Embryonic facial prominence (tissue), 1 donor: ENCODE measurements at regions not wholly inside any gene's neighbourhood (a gene's known extent, or its start where the extent isn't known, plus 50 kb on each side); places are given as distances from the start of the nearest gene placed in this dataset.

Experiments
- DNase-seq: peaks from one replicate; pipeline ENCODE4 v3.0.0-alpha.2; 2016; ENCODE audit errors: extremely low spot score

- DNase-seq = no peak
Observed at GRCh38 chr6:73884540-73884939, 188.5 kb downstream of the CD109 start.

- no peak for DNase-seq
Observed at GRCh38 chr6:73879501-73880293, 183.7 kb downstream of the CD109 start.

DNA sequence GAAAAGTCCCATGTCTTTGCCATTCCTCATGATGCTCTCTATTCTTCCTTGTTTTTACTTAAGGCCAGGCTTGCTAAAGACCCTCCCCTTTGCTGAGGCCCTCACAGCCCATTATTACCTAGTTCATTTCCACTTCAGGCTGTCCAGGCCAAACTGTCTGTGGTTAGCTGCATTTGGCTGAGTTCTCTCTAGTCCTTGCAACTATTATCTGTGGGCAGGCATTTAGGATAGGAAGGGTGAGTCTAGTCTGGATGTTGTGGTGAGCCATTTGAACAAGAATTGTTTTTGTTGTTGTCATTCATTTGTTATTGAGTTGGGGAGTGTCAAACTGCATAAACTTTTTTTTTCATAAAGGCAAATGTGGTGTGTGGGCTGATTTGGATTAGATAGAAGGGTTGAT lies 182.4 kb downstream of the CD109 start:
- no peak for DNase-seq
